A673 (cell line): ENCODE measurements at regions not wholly inside any gene's neighbourhood (a gene's known extent, or its start where the extent isn't known, plus 50 kb on each side); places are given as distances from the start of the nearest gene placed in this dataset.

Source experiments
- CTCF ChIP-seq: fragments of 300-800, 200-600 bp; sonication (generic); conservative IDR thresholded peaks from 2 replicates; pipeline ENCODE4 v1.5.1; 2017; ENCODE audit warnings: low read depth, mild to moderate bottlenecking, antibody characterized with exemption, low read length, moderate library complexity, mixed read lengths
- EZH2 ChIP-seq: fragments of 200-600 bp; sonication (generic); IDR thresholded peaks from 2 replicates; pipeline ENCODE4 v1.6.1; 2017; ENCODE audit warnings: borderline replicate concordance, low read depth, mild to moderate bottlenecking, mixed read lengths, antibody characterized with exemption, low read length; ENCODE audit not compliant: poor library complexity, severe bottlenecking

GRCh38 chr11:26851291-26851690 lies 129.4 kb upstream of the SLC5A12 start:
- TF ChIP-seq CTCF (no peak), EZH2 (no peak)
